Vagina (tissue), 2 donors: ENCODE measurements at regions not wholly inside any gene's neighbourhood (a gene's known extent, or its start where the extent isn't known, plus 50 kb on each side); places are given as distances from the start of the nearest gene placed in this dataset.

ENCODE experiments used
- CTCF ChIP-seq, 3 experiments: fragments of 450-650 bp in 2 of 3; fragments of 200-600 bp in 1 of 3; sonication (generic) in 1 of 3; IDR thresholded peaks; one replicate each; pipeline ENCODE4 v1.5.1; 2017 to 2019; ENCODE audit warnings: antibody characterized with exemption in 3 of 3, mild to moderate bottlenecking in 2 of 3, moderate library complexity in 2 of 3
- POLR2A ChIP-seq, 2 donors: fragments of 450-650 bp; IDR thresholded peaks; one replicate each; pipeline ENCODE4 v1.6.1; 2017; ENCODE audit warnings: antibody characterized with exemption in 2 of 2, mild to moderate bottlenecking in 2 of 2, moderate library complexity in 2 of 2

- TF ChIP-seq CTCF (IDR thresholded peaks at IDR 0.05) (no peak), POLR2A (IDR thresholded peaks at IDR 0.05) (no peak)
Observed at GRCh38 chr2:106332054-106332453, 136.2 kb downstream of the RGPD3 start.
